Epithelial cell of esophagus (primary cell): ENCODE measurements at regions not wholly inside any gene's neighbourhood (a gene's known extent, or its start where the extent isn't known, plus 50 kb on each side); places are given as distances from the start of the nearest gene placed in this dataset.

Source experiments
- DNase-seq: peaks from one replicate; pipeline ENCODE4 v3.0.0; 2010; ENCODE audit warnings: low read depth
- H3K4me3 ChIP-seq: 2 replicates; pipeline ENCODE4 v1.5.1; 2011; ENCODE audit warnings: mild to moderate bottlenecking, low read length, control low read depth
- CTCF ChIP-seq: IDR thresholded peaks from 2 replicates; pipeline ENCODE4 v1.5.1; 2011; ENCODE audit warnings: low read depth, mild to moderate bottlenecking, low read length, control low read depth, inconsistent platforms; ENCODE audit not compliant: insufficient read depth; ENCODE audit errors: missing control alignments

- DNase-seq: no peak
- TF ChIP-seq CTCF: no peak
- H3K4me3 ChIP-seq: no peak overlapping the region
These were observed 527.0 kb downstream of the CDH26 start for GRCh38 chr20:60485012-60485760.

- DNase-seq: no peak
- no peak overlapping the region for H3K4me3 ChIP-seq
- TF ChIP-seq CTCF: no peak
These were observed 528.1 kb downstream of the CDH26 start for GRCh38 chr20:60486315-60486714.

- TF ChIP-seq CTCF: no peak
- no peak overlapping the region for H3K4me3 ChIP-seq
- no peak for DNase-seq
These were observed 528.7 kb downstream of the CDH26 start for GRCh38 chr20:60486937-60487336.

- H3K4me3 ChIP-seq: no peak overlapping the region
These were observed 532.2 kb downstream of the CDH26 start for GRCh38 chr20:60490217-60491050.

GRCh38 chr20:60491051-60491581, 532.9 kb downstream of the CDH26 start:
- no peak overlapping the region for H3K4me3 ChIP-seq
- no peak for DNase-seq
- TF ChIP-seq CTCF: no peak

More at GRCh38 chr20:60490217-60491050, 532.2 kb downstream of the CDH26 start:
- no peak for DNase-seq
- TF ChIP-seq CTCF: no peak

GRCh38 chr20:60494476-60494875, 536.3 kb downstream of the CDH26 start:
- no peak for TF ChIP-seq CTCF
- no peak for DNase-seq
- H3K4me3 ChIP-seq: no peak overlapping the region
